NOMO-1 treated with dmso at 0.1 percent for 144 hours (cell line): ENCODE measurements at regions not wholly inside any gene's neighbourhood (a gene's known extent, or its start where the extent isn't known, plus 50 kb on each side); places are given as distances from the start of the nearest gene placed in this dataset.
"Not testable (repeated sequence)": the region's sequence is repeated elsewhere in the genome, so short reads cannot be mapped to it uniquely, and the experiment has no call there.

Experiments used
- DNase-seq: peaks from one replicate; lab custom pipeline; 2025; ENCODE audit not compliant: unreplicated experiment; lab: John Stamatoyannopoulos, UW

DNA sequence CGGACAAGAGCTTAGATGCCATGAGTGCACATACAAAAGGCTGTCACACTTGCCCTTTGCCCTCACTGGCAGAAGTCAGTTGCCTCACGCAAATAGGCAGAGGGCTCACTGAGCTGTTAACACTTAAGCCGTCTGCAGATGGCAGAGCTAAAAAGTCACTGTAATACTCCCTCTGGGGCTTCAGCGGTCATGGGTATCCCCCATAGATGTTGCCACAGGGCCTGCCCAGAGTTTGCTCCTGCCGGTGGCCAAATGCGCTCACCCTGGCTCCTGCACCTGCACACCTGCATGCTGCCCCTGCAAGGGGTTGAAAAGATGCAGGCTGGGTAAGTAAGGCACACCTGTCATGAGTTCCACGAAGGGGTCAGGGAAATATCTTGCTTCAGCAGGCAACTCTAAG is 741.5 kb downstream of the EDEM1 start:
- no peak for DNase-seq

- not testable (repeated sequence) for DNase-seq
Measured at GRCh38 chr3:5944061-5944460, 756.6 kb downstream of the EDEM1 start.

DNA sequence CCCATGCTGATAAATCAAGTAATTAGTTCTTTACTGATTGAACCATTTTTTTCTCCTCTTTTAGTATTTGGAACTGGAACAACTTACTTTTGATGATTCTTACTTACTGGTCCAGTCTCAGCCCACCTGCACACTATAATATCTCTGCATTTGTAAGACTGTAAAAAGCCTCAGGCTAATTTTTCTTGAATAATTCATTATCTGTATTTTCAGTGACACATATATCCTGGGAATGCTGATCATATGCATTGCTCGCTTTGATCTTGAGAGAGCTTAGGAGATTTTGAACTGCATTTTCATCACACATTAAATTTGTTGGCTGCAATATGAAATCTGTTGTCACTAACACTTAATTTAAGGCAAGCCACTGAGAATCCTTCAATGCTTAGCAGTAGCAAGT is 760.6 kb downstream of the EDEM1 start:
- DNase-seq, result no peak

GRCh38 chr3:5951026-5951425 is 763.5 kb downstream of the EDEM1 start:
- no peak for DNase-seq

GRCh38 chr3:5972586-5972985 is 785.1 kb downstream of the EDEM1 start:
- DNase-seq, result no peak

DNA sequence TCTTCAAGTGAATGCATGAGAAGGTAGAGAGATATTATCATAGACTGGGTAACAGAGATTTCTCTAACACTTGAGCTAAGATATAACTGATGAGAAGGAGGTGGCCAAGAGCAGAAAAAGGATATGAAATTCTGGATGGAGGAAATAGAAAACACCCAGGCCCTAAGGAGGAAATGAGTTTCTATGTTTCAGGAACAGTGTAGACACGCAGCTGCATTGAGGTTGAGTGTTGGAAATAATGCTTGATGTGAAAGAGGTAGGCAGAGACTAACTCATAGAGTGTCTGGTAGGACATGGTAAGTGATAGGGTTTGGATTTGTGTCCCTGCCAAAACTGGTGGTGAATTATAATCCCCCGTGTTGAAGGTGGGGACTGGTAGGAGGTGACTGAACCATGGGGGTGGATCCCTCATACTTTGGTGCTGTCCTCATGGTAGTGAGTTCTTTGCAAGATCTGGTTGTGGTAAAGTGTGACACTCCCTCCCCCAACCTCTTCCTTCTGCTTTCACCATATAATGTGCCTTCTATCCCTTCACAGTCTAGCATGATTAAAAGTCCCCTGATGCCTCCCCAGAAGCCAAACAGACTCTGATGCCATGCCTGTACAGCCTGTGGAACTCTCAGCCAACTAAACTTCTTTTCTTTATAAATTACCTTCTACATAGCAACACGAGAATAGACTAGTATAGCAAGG is 787.3 kb downstream of the EDEM1 start:
- peak; percentile 24 for DNase-seq

DNA sequence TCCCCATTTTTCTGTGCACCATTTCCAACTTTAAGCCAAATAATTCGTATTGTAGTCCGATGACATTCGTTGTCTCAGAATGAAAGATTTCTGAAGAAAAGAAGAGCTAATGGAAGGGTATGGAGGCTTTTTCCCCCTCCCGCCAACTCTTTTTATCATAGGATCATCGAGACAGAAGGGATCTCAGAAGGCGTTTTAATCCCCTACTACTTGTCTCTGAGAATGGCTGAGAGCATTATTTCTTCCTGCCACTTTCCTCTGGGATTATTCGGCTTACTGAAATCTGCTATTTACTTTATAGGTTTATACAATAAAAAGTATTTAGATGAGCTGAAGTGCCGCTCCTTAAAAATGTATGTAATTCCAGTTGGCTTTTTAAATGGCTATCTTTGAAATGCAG is 789.8 kb downstream of the EDEM1 start:
- DNase-seq, result no peak

DNA sequence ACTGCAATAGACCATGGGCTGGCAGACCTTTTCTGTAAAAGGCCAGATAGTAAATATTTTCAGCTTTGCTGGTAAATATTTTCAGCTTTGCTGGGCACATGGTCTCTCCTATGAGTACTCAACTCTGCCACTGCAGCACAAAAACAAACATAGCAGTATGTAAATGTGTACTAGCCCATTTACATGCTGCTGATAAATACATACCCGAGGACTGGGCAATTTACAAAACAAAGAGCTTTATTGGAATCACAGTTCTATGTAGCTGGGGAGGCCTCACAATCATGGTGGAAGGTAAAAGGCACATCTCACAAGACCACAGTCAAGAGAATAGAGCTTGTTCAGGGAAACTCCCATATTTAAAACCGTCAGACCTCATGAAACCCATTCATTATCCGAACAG is 793.0 kb downstream of the EDEM1 start:
- no peak for DNase-seq

- DNase-seq, result no peak
Measured at GRCh38 chr3:5994651-5995050, 807.1 kb downstream of the EDEM1 start.

DNA sequence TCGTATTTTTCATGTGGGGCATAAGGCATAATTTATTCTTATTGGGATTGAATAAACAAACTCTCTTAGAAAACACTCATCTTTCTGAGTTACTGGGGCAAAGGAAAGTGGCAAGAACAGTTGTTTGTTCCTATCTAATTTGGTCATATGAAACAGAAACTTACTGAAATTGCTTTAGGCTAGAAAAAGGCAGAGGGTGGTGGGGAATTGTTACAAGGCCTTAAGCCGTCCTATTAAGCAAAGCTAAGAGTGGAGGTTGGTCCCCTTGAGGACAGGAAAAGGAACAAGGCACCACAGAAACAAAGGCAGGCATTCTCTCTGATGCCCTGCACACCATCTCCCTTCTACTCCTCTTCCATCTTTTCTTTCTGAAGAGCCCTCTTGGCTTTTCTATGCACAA is 830.9 kb downstream of the EDEM1 start:
- no peak for DNase-seq

GRCh38 chr3:6022621-6023020 is 835.1 kb downstream of the EDEM1 start:
- DNase-seq, result no peak

- no peak for DNase-seq
Measured at GRCh38 chr3:6025032-6025431, 835.9 kb upstream of the GRM7 start.

DNA sequence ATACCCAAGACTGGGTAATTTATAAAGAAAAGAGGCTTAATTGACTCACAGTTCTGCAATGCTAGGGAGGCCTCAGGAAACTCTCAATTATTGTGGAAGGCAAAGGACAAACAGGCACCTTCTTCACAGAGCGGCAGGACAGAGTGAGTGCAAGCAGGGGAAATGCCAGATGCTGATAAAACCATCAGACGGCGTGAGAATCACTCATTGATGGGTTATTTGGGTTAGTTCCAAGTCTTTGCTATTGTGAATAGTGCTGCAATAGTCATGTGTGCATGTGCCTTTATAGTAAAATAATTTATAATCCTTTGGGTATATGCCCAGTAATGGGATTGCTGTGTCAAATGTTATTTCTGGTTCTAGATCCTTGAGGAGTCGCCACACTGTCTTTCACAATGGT is 830.3 kb upstream of the GRM7 start:
- not testable (repeated sequence) for DNase-seq

GRCh38 chr3:6035626-6036025 is 825.3 kb upstream of the GRM7 start:
- no peak for DNase-seq

GRCh38 chr3:6039971-6040370 is 820.9 kb upstream of the GRM7 start:
- no peak for DNase-seq

- DNase-seq, result no peak
Measured at GRCh38 chr3:6041894-6042293, 819.0 kb upstream of the GRM7 start.

DNA sequence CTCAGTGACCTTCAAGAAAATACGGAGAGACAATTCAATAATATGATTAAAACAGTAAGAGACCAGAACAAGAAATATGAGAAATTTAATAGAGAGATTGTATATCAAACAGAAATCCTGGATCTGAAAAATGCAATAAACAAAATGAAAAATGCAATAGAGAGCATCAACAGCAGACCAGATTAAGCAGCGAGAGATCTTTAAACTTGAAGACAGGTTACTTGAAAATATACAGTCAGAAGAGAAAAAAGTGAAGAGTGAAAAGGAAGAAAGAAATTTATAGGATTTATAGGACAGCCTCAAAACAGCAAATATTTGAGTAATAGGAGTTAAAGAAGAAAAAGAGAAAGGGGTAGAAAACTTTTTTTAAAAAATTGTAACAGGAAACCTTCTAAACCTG is 813.9 kb upstream of the GRM7 start:
- no peak for DNase-seq

DNA sequence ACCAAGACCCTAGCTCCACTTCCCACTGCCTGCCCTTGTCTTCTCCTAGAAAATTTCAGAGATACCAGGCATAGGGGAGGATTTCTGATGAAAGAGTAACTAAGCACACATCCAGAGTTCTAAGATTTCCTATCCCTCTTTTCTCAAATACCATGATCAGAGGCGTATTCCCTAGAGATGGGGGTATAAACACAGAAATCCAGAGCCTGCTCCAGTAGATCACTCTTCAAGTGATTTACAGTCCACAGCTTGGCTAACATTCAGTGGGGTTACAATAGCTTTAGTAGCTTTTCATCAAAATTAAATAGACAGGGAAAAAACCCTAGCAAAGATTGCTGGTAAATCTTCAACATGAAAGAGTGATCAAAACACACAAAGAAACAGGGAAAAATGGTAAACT is 800.7 kb upstream of the GRM7 start:
- DNase-seq, result no peak

GRCh38 chr3:6062261-6063187 is 798.4 kb upstream of the GRM7 start:
- no peak for DNase-seq

DNA sequence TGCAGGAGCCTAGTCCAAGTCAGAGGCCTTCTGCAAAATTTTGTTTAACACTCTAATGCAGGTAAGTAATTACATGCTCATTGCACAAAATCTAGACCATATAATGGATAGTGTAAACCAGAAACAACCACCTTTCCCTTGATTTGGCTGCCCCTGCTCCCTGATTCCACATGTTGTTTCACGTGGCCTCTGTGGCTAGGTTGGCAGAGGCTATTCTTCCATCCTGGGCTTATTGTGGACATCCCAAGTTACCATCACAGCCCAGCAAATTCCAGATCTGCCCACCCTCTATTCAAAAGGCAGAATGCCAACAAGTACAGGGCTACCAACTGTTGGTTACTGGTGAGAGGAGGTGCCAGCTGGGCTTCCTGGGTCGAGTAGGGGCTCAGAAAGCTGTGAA is 794.5 kb upstream of the GRM7 start:
- DNase-seq, result no peak

GRCh38 chr3:6066868-6067578 is 793.9 kb upstream of the GRM7 start:
- not testable (repeated sequence) for DNase-seq

DNA sequence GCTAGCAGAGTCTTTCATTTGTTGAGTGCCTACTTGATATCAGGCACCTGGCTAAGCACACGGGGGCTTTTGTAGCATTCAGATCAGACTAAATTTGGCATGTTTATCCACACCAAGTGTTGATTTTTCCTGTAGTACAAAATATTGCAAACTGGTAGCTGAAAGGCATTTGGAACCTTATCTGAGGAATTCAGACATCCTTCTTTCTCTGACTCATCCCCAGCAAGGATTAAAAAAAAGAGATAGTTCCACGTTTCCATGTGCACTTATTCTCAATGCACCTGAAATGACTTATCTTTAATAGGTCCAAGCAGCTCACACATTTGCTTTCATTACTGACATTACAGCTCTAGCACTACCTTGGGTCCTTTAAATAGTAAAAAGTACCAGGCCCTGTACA is 786.0 kb upstream of the GRM7 start:
- no peak for DNase-seq
